ENCODE measurements at regions not wholly inside any gene's neighbourhood (a gene's known extent, or its start where the extent isn't known, plus 50 kb on each side); places are given as distances from the start of the nearest gene placed in this dataset.

- H3K36me3 Mint-ChIP-seq, result no peaks in the 10 kb centered on the region
- H3K36me3 ChIP-seq, result no peaks in the 10 kb centered on the region
- no peak overlapping the region for H3K27ac ChIP-seq
- no peak overlapping the region for H2AFZ ChIP-seq (replicated peaks)
- no peak overlapping the region for H3K4me3 ChIP-seq
- H3K9ac ChIP-seq, result no peak overlapping the region
- H4K20me1 ChIP-seq (ENCODE audit: low read depth), result no peaks in the 10 kb centered on the region
- no peaks in the 10 kb centered on the region for H3K9me3 Mint-ChIP-seq
- no peak overlapping the region for H3K4me2 ChIP-seq
- no peak overlapping the region for H3K27ac Mint-ChIP-seq
- no peak for TF ChIP-seq EZH2 (IDR thresholded peaks at IDR 0.05)
- TF ChIP-seq EZH2phosphoT487 (IDR thresholded peaks at IDR 0.05), result no peak
- TF ChIP-seq CTCF (IDR thresholded peaks at IDR 0.05), result no peak
- peaks cover 2% of the 10 kb centered on the region for H3K27me3 Mint-ChIP-seq (ENCODE audit: insufficient read depth, low read depth)
- H3K9me3 ChIP-seq (ENCODE audit: low read depth), result no peaks in the 10 kb centered on the region
- H3K4me1 Mint-ChIP-seq, result no peaks in the 10 kb centered on the region
- no peaks in the 10 kb centered on the region for H3K27me3 ChIP-seq
- no peaks in the 10 kb centered on the region for H3F3A ChIP-seq (ENCODE audit: low read depth)
- no peaks in the 10 kb centered on the region for H3K79me2 ChIP-seq (ENCODE audit: low read depth)
- H3K4me1 ChIP-seq, result no peaks in the 10 kb centered on the region
- no peak overlapping the region for H3K4me3 Mint-ChIP-seq
- no peak for DNase-seq (ENCODE audit: low spot score)
Measured at GRCh38 chr6:156161471-156161870, 615.7 kb upstream of the ARID1B start.

- H2AFZ ChIP-seq (replicated peaks), result no peak overlapping the region
- no peaks in the 10 kb centered on the region for H4K20me1 ChIP-seq (ENCODE audit: low read depth)
- no peak overlapping the region for H3K4me3 ChIP-seq
- Mint-ChIP-seq H3K4me1 (no peaks in the 10 kb centered on the region), H3K9me3 (no peaks in the 10 kb centered on the region), H3K27me3 (ENCODE audit: insufficient read depth, low read depth) (peaks cover 2% of the 10 kb centered on the region), H3K4me3 (no peak overlapping the region), H3K36me3 (no peaks in the 10 kb centered on the region), H3K27ac (no peak overlapping the region)
- TF ChIP-seq CTCF (IDR thresholded peaks at IDR 0.05) (no peak), EZH2 (IDR thresholded peaks at IDR 0.05) (no peak), EZH2phosphoT487 (IDR thresholded peaks at IDR 0.05) (no peak)
- no peaks in the 10 kb centered on the region for H3K27me3 ChIP-seq
- no peaks in the 10 kb centered on the region for H3F3A ChIP-seq (ENCODE audit: low read depth)
- no peak for DNase-seq (ENCODE audit: low spot score)
- H3K27ac ChIP-seq, result no peak overlapping the region
- H3K4me2 ChIP-seq, result no peak overlapping the region
- H3K9ac ChIP-seq, result no peak overlapping the region
- H3K4me1 ChIP-seq, result no peaks in the 10 kb centered on the region
- no peaks in the 10 kb centered on the region for H3K9me3 ChIP-seq (ENCODE audit: low read depth)
- H3K79me2 ChIP-seq (ENCODE audit: low read depth), result no peaks in the 10 kb centered on the region
- no peaks in the 10 kb centered on the region for H3K36me3 ChIP-seq
Measured at GRCh38 chr6:156160795-156161165, 616.4 kb upstream of the ARID1B start.

GRCh38 chr6:156160007-156160794 is 617.0 kb upstream of the ARID1B start:
- Histone ChIP-seq H3K36me3 (no peaks in the 10 kb centered on the region), H3K4me3 (no peak overlapping the region), H3K9ac (no peak overlapping the region), H2AFZ (replicated peaks) (no peak overlapping the region), H3K4me2 (no peak overlapping the region), H3K9me3 (ENCODE audit: low read depth) (no peaks in the 10 kb centered on the region), H3K4me1 (no peaks in the 10 kb centered on the region), H3K27ac (no peak overlapping the region), H4K20me1 (ENCODE audit: low read depth) (no peaks in the 10 kb centered on the region), H3K79me2 (ENCODE audit: low read depth) (no peaks in the 10 kb centered on the region), H3K27me3 (no peaks in the 10 kb centered on the region), H3F3A (ENCODE audit: low read depth) (no peaks in the 10 kb centered on the region)
- no peaks in the 10 kb centered on the region for H3K36me3 Mint-ChIP-seq
- H3K4me1 Mint-ChIP-seq, result no peaks in the 10 kb centered on the region
- TF ChIP-seq CTCF (IDR thresholded peaks at IDR 0.05), result no peak
- H3K27ac Mint-ChIP-seq, result no peak overlapping the region
- no peak for DNase-seq (ENCODE audit: low spot score)
- H3K9me3 Mint-ChIP-seq, result no peaks in the 10 kb centered on the region
- peaks cover 2% of the 10 kb centered on the region for H3K27me3 Mint-ChIP-seq (ENCODE audit: insufficient read depth, low read depth)
- no peak overlapping the region for H3K4me3 Mint-ChIP-seq

All from neural progenitor cell (in vitro differentiated cells).